Right atrium auricular region (tissue), 2 donors: ENCODE measurements at regions not wholly inside any gene's neighbourhood (a gene's known extent, or its start where the extent isn't known, plus 50 kb on each side); places are given as distances from the start of the nearest gene placed in this dataset.

ENCODE experiments used
- DNase-seq: peaks from one replicate; pipeline ENCODE4 v3.0.0-alpha.2; 2019; ENCODE audit warnings: low spot score
- H3K27ac ChIP-seq, 2 donors: fragments of 200-600 bp; sonication (generic); 1 replicate in 1 of 2; 2 replicates in 1 of 2; pipeline ENCODE4 v1.5.1; 2016 to 2019
- H3K27me3 ChIP-seq, 2 donors: fragments of 200-600 bp; sonication (generic); one replicate each; pipeline versions ENCODE4 v1.5.1 to v1.6.0; 2017 to 2019
- H3K36me3 ChIP-seq: fragments of 200-600 bp; sonication (generic); one replicate; pipeline ENCODE4 v1.5.1; 2016
- H3K4me1 ChIP-seq, 2 donors: fragments of 200-600 bp; sonication (generic); one replicate each; pipeline versions ENCODE4 v1.5.1 to v1.6.0; 2017 to 2019
- H3K4me3 ChIP-seq, 2 donors: fragments of 200-600 bp; sonication (generic); 1 replicate in 1 of 2; 2 replicates in 1 of 2; pipeline ENCODE4 v1.5.1; 2017 to 2019; ENCODE audit warnings: mild to moderate bottlenecking in 1 of 2, moderate library complexity in 1 of 2
- H3K9me3 ChIP-seq, 2 donors: fragments of 200-600 bp; sonication (generic); one replicate each; pipeline ENCODE4 v1.5.1; 2019
- CTCF ChIP-seq, 2 donors: fragments of 200-600 bp; sonication (generic); IDR thresholded peaks; one replicate each; pipeline ENCODE4 v1.5.1; 2019; ENCODE audit warnings: antibody characterized with exemption in 2 of 2

- DNase-seq = no peak
- no peaks in the 10 kb centered on the region for H3K36me3 ChIP-seq
- no peaks in the 10 kb centered on the region for H3K4me1 ChIP-seq
- no peak for TF ChIP-seq CTCF (IDR thresholded peaks at IDR 0.05)
- no peak overlapping the region for H3K27ac ChIP-seq
- H3K9me3 ChIP-seq = no peaks in the 10 kb centered on the region
- no peak overlapping the region for H3K4me3 ChIP-seq
- no peaks in the 10 kb centered on the region for H3K27me3 ChIP-seq
Measured at GRCh38 chr1:193674292-193674944, 488.0 kb upstream of the B3GALT2 start.

- Histone ChIP-seq H3K27me3 (no peaks in the 10 kb centered on the region), H3K4me3 (no peak overlapping the region), H3K36me3 (no peaks in the 10 kb centered on the region), H3K9me3 (no peaks in the 10 kb centered on the region), H3K27ac (no peak overlapping the region), H3K4me1 (no peaks in the 10 kb centered on the region)
- no peak for DNase-seq
- no peak for TF ChIP-seq CTCF (IDR thresholded peaks at IDR 0.05)
Measured at GRCh38 chr1:193666485-193667083, 480.2 kb upstream of the B3GALT2 start.

- H3K27ac ChIP-seq = no peak overlapping the region
- no peak for DNase-seq
- TF ChIP-seq CTCF (IDR thresholded peaks at IDR 0.05) = no peak
- H3K36me3 ChIP-seq = no peaks in the 10 kb centered on the region
- no peaks in the 10 kb centered on the region for H3K27me3 ChIP-seq
- no peak overlapping the region for H3K4me3 ChIP-seq
- H3K4me1 ChIP-seq = peaks cover 0 to 4% of the 10 kb centered on the region in 2 donors
- no peaks in the 10 kb centered on the region for H3K9me3 ChIP-seq
Measured at GRCh38 chr1:193663965-193664364, 477.6 kb upstream of the B3GALT2 start.

- H3K4me1 ChIP-seq = peaks cover 0 to 4% of the 10 kb centered on the region in 2 donors
- H3K27me3 ChIP-seq = no peaks in the 10 kb centered on the region
- DNase-seq = no peak
- no peak overlapping the region for H3K4me3 ChIP-seq
- no peak overlapping the region for H3K27ac ChIP-seq
- no peaks in the 10 kb centered on the region for H3K9me3 ChIP-seq
- TF ChIP-seq CTCF (IDR thresholded peaks at IDR 0.05) = no peak
- no peaks in the 10 kb centered on the region for H3K36me3 ChIP-seq
Measured at GRCh38 chr1:193662030-193662429, 475.6 kb upstream of the B3GALT2 start.

- H3K27ac ChIP-seq = no peak overlapping the region
- H3K4me1 ChIP-seq = peaks cover 0 to 4% of the 10 kb centered on the region in 2 donors
- no peaks in the 10 kb centered on the region for H3K36me3 ChIP-seq
- no peaks in the 10 kb centered on the region for H3K27me3 ChIP-seq
- TF ChIP-seq CTCF (IDR thresholded peaks at IDR 0.05) = no peak
- no peaks in the 10 kb centered on the region for H3K9me3 ChIP-seq
- no peak for DNase-seq
- no peak overlapping the region for H3K4me3 ChIP-seq
Measured at GRCh38 chr1:193661385-193661784, 475.0 kb upstream of the B3GALT2 start.

- Histone ChIP-seq H3K9me3 (no peaks in the 10 kb centered on the region), H3K27ac (no peak overlapping the region), H3K36me3 (no peaks in the 10 kb centered on the region), H3K27me3 (no peaks in the 10 kb centered on the region), H3K4me1 (peaks cover 0 to 4% of the 10 kb centered on the region in 2 donors), H3K4me3 (no peak overlapping the region)
- no peak for TF ChIP-seq CTCF (IDR thresholded peaks at IDR 0.05)
- no peak for DNase-seq
Measured at GRCh38 chr1:193660428-193660827, 474.0 kb upstream of the B3GALT2 start.
